Activated CD8-positive, alpha-beta T cell treated with anti-CD3 and anti-CD28 coated beads for 36 hours (primary cell): ENCODE measurements at regions not wholly inside any gene's neighbourhood (a gene's known extent, or its start where the extent isn't known, plus 50 kb on each side); places are given as distances from the start of the nearest gene placed in this dataset.

Experiments
- ATAC-seq: fragments of 200-7000 bp; cut with Tn5 transposase; one replicate; pipeline ENCODE4 v1.10.0; 2021; ENCODE audit warnings: mild to moderate bottlenecking, moderate library complexity
- CTCF ChIA-PET: fragments of 350-600 bp; sonication (Branson Sonifier 250); formaldehyde crosslinking; loops from one replicate; lab custom pipeline; 2021; ENCODE audit warnings: antibody characterized with exemption; lab: Charles Lee
- POLR2A ChIA-PET: fragments of 350-600 bp; sonication (Branson Sonifier 250); formaldehyde crosslinking; loops from one replicate; lab custom pipeline; 2021; ENCODE audit warnings: antibody characterized with exemption; lab: Charles Lee
- DNase-seq: peaks from one replicate; pipeline ENCODE4 v3.0.0-alpha.2; 2020
- H3K27ac Mint-ChIP-seq: one replicate; pipeline ENCODE4 v1.8.0; 2021; ENCODE audit warnings: mild to moderate bottlenecking, mixed read lengths
- H3K27me3 Mint-ChIP-seq: one replicate; pipeline ENCODE4 v1.8.0; 2021; ENCODE audit warnings: mixed read lengths
- H3K36me3 Mint-ChIP-seq: one replicate; pipeline ENCODE4 v1.8.0; 2021; ENCODE audit warnings: low read depth, mixed read lengths
- H3K4me1 Mint-ChIP-seq: one replicate; pipeline ENCODE4 v1.8.0; 2021; ENCODE audit warnings: low read depth, mixed read lengths
- H3K4me3 Mint-ChIP-seq: one replicate; pipeline ENCODE4 v1.8.0; 2021; ENCODE audit warnings: mild to moderate bottlenecking, moderate library complexity, mixed read lengths
- H3K9me3 Mint-ChIP-seq: one replicate; pipeline ENCODE4 v1.8.0; 2021; ENCODE audit warnings: mixed read lengths
- CTCF ChIP-seq: fragments of 200-600 bp; IDR thresholded peaks from one replicate; pipeline ENCODE4 v1.8.0; 2022; ENCODE audit warnings: antibody characterized with exemption, mild to moderate bottlenecking
- intact Hi-C: fragments of 100-400 bp; cut with micrococcal nuclease; formaldehyde crosslinking; loops from one replicate; pipeline ENCODE4 v1.10.0; 2022

- Mint-ChIP-seq H3K36me3 (no peaks in the 10 kb centered on the region), H3K27ac (no peak overlapping the region), H3K9me3 (no peaks in the 10 kb centered on the region), H3K27me3 (peaks cover 4% of the 10 kb centered on the region), H3K4me1 (no peaks in the 10 kb centered on the region), H3K4me3 (no peak overlapping the region)
- intact Hi-C loops, result no loop called here
- TF ChIP-seq CTCF, result no peak
- no peak for ATAC-seq
- ChIA-PET CTCF (interaction anchor here (1.5 kb wide), 1 partner anchor 29 kb away, joined by 3 read pairs; no protein-coding TSS in a partner anchor), POLR2A (no interaction called here)
- no peak for DNase-seq
Observed at GRCh38 chr2:41727711-41728110, 320.1 kb upstream of the PKDCC start.

- CTCF ChIA-PET, result interaction anchor here (1.5 kb wide), 1 partner anchor 30 kb away, joined by 3 read pairs; no protein-coding TSS in a partner anchor
- no peaks in the 10 kb centered on the region for H3K9me3 Mint-ChIP-seq
- H3K4me1 Mint-ChIP-seq, result no peaks in the 10 kb centered on the region
- POLR2A ChIA-PET, result no interaction called here
- no peak for ATAC-seq
- no peak overlapping the region for H3K4me3 Mint-ChIP-seq
- peaks cover 4% of the 10 kb centered on the region for H3K27me3 Mint-ChIP-seq
- no peak for TF ChIP-seq CTCF
- no peaks in the 10 kb centered on the region for H3K36me3 Mint-ChIP-seq
- H3K27ac Mint-ChIP-seq, result no peak overlapping the region
- intact Hi-C loops, result no loop called here
- no peak for DNase-seq
Observed at GRCh38 chr2:41728788-41729338, 319.0 kb upstream of the PKDCC start.

GRCh38 chr2:41729800-41730364 lies 317.9 kb upstream of the PKDCC start:
- Mint-ChIP-seq H3K36me3 (no peaks in the 10 kb centered on the region), H3K4me1 (no peaks in the 10 kb centered on the region), H3K27me3 (peaks cover 4% of the 10 kb centered on the region), H3K9me3 (no peaks in the 10 kb centered on the region), H3K27ac (no peak overlapping the region), H3K4me3 (no peak overlapping the region)
- no peak for DNase-seq
- ChIA-PET POLR2A (no interaction called here), CTCF (no interaction called here)
- no peak for TF ChIP-seq CTCF
- intact Hi-C loops, result no loop called here
- no peak for ATAC-seq

- H3K4me3 Mint-ChIP-seq, result no peak overlapping the region
- DNase-seq, result no peak
- POLR2A ChIA-PET, result no interaction called here
- no peaks in the 10 kb centered on the region for H3K9me3 Mint-ChIP-seq
- no peaks in the 10 kb centered on the region for H3K36me3 Mint-ChIP-seq
- no peak for ATAC-seq
- no peaks in the 10 kb centered on the region for H3K4me1 Mint-ChIP-seq
- peaks cover 11% of the 10 kb centered on the region for H3K27me3 Mint-ChIP-seq
- intact Hi-C loops, result no loop called here
- TF ChIP-seq CTCF, result no peak
- H3K27ac Mint-ChIP-seq, result no peak overlapping the region
- CTCF ChIA-PET, result no interaction called here
Observed at GRCh38 chr2:41735006-41735405, 312.8 kb upstream of the PKDCC start.

GRCh38 chr2:41735476-41735875 lies 312.3 kb upstream of the PKDCC start:
- ATAC-seq (no peak), DNase-seq (no peak)
- no peak overlapping the region for H3K27ac Mint-ChIP-seq
- no peaks in the 10 kb centered on the region for H3K36me3 Mint-ChIP-seq
- POLR2A ChIA-PET, result no interaction called here
- no peaks in the 10 kb centered on the region for H3K4me1 Mint-ChIP-seq
- no peak overlapping the region for H3K4me3 Mint-ChIP-seq
- no peak for TF ChIP-seq CTCF
- no peaks in the 10 kb centered on the region for H3K9me3 Mint-ChIP-seq
- CTCF ChIA-PET, result interaction anchor here (1.0 kb wide), 1 partner anchor 9 kb away, joined by 3 read pairs; no protein-coding TSS in a partner anchor
- H3K27me3 Mint-ChIP-seq, result peaks cover 10% of the 10 kb centered on the region
- intact Hi-C loops, result no loop called here
